ENCODE measurements at regions not wholly inside any gene's neighbourhood (a gene's known extent, or its start where the extent isn't known, plus 50 kb on each side); places are given as distances from the start of the nearest gene placed in this dataset.
"Not testable (repeated sequence)": the region's sequence is repeated elsewhere in the genome, so short reads cannot be mapped to it uniquely, and the experiment has no call there.

- no peak for ATAC-seq (ENCODE audit: low FRiP score)
- no peak for TF ChIP-seq CTCF (IDR thresholded peaks at IDR 0.05)
- DNase-seq (ENCODE audit: low spot score) = no peak
These were observed 243.1 kb downstream of the FBXO4 start for GRCh38 chr5:42168091-42168670.

GRCh38 chr5:42176118-42176517 is 247.1 kb upstream of the GHR start:
- DNase-seq (ENCODE audit: low spot score); ATAC-seq (ENCODE audit: low FRiP score): not testable (repeated sequence)

GRCh38 chr5:42179843-42180242 is 243.4 kb upstream of the GHR start:
- not testable (repeated sequence) for DNase-seq (ENCODE audit: low spot score); ATAC-seq (ENCODE audit: low FRiP score)

GRCh38 chr5:42216904-42217303 is 206.3 kb upstream of the GHR start:
- ATAC-seq (ENCODE audit: low FRiP score) = no peak
- no peak for TF ChIP-seq CTCF (IDR thresholded peaks at IDR 0.05)
- DNase-seq (ENCODE audit: low spot score) = no peak

- TF ChIP-seq CTCF (IDR thresholded peaks at IDR 0.05) = no peak
- no peak for ATAC-seq (ENCODE audit: low FRiP score)
- no peak for DNase-seq (ENCODE audit: low spot score)
These were observed 205.4 kb upstream of the GHR start for GRCh38 chr5:42217791-42218190.

- TF ChIP-seq CTCF (IDR thresholded peaks at IDR 0.05) = no peak
- ATAC-seq (ENCODE audit: low FRiP score) (no peak), DNase-seq (ENCODE audit: low spot score) (no peak)
These were observed 198.2 kb upstream of the GHR start for GRCh38 chr5:42225009-42225408.

- ATAC-seq (ENCODE audit: low FRiP score) (no peak), DNase-seq (ENCODE audit: low spot score) (no peak)
- TF ChIP-seq CTCF (IDR thresholded peaks at IDR 0.05) = no peak
These were observed 195.0 kb upstream of the GHR start for GRCh38 chr5:42228279-42228678.

- no peak for DNase-seq (ENCODE audit: low spot score)
- TF ChIP-seq CTCF (IDR thresholded peaks at IDR 0.05) = no peak
- no peak for ATAC-seq (ENCODE audit: low FRiP score)
These were observed 192.4 kb upstream of the GHR start for GRCh38 chr5:42230839-42231238.
